MM.1S (cell line): ENCODE measurements at regions not wholly inside any gene's neighbourhood (a gene's known extent, or its start where the extent isn't known, plus 50 kb on each side); places are given as distances from the start of the nearest gene placed in this dataset.

Experiments used
- DNase-seq: peaks from one replicate; pipeline ENCODE4 v3.0.0-alpha.2; 2015
- H2AFZ ChIP-seq: fragments of 300-600 bp; sonication (generic); 2 replicates; pipeline ENCODE4 v1.6.0; 2016; ENCODE audit warnings: antibody characterized with exemption, low read length
- H3F3A ChIP-seq: fragments of 300-600 bp; sonication (generic); 2 replicates; pipeline ENCODE4 v1.6.1; 2016; ENCODE audit warnings: mild to moderate bottlenecking, antibody characterized with exemption, low read length, moderate library complexity, mixed read lengths; ENCODE audit not compliant: insufficient read depth
- H3K27ac ChIP-seq: fragments of 300-600 bp; sonication (generic); 2 replicates; pipeline ENCODE4 v1.5.1; 2016; ENCODE audit warnings: mild to moderate bottlenecking, low read length
- H3K27me3 ChIP-seq: fragments of 300-600 bp; sonication (generic); replicated peaks from 2 replicates; pipeline ENCODE4 v1.6.0; 2016; ENCODE audit warnings: low read length; ENCODE audit not compliant: insufficient read depth
- H3K36me3 ChIP-seq: fragments of 300-600 bp; sonication (generic); replicated peaks from 2 replicates; pipeline ENCODE4 v1.6.1; 2016; ENCODE audit warnings: mild to moderate bottlenecking, low read length, mixed read lengths; ENCODE audit not compliant: insufficient read depth
- H3K4me1 ChIP-seq: fragments of 300-600 bp; sonication (generic); 2 replicates; pipeline ENCODE4 v1.6.1; 2016; ENCODE audit warnings: low read length, mixed read lengths
- H3K4me2 ChIP-seq: fragments of 300-600 bp; sonication (generic); 2 replicates; pipeline ENCODE4 v1.6.0; 2016; ENCODE audit warnings: low read depth, low read length
- H3K4me3 ChIP-seq: fragments of 300-600 bp; sonication (generic); 2 replicates; pipeline ENCODE4 v1.5.1; 2016; ENCODE audit warnings: low read length, mixed read lengths
- H3K79me2 ChIP-seq: fragments of 300-600 bp; sonication (generic); 2 replicates; pipeline ENCODE4 v1.6.1; 2016; ENCODE audit warnings: mixed run types, low read length, mixed read lengths
- H3K9ac ChIP-seq: fragments of 300-600 bp; sonication (generic); 2 replicates; pipeline ENCODE4 v1.6.1; 2016; ENCODE audit warnings: low read length, mixed read lengths
- H3K9me2 ChIP-seq: fragments of 300-600 bp; sonication (generic); replicated peaks from 2 replicates; pipeline ENCODE4 v1.6.1; 2016; ENCODE audit warnings: mild to moderate bottlenecking, low read length, mixed read lengths; ENCODE audit not compliant: insufficient read depth
- H3K9me3 ChIP-seq: fragments of 300-600 bp; sonication (generic); replicated peaks from 2 replicates; pipeline ENCODE4 v1.6.1; 2016; ENCODE audit warnings: mild to moderate bottlenecking, low read length, mixed read lengths; ENCODE audit not compliant: insufficient read depth
- H4K20me1 ChIP-seq: fragments of 300-600 bp; sonication (generic); 2 replicates; pipeline ENCODE4 v1.6.1; 2016; ENCODE audit warnings: mild to moderate bottlenecking, low read length, moderate library complexity, mixed read lengths; ENCODE audit not compliant: insufficient read depth
- CTCF ChIP-seq: fragments of 300-600 bp; sonication (generic); IDR thresholded peaks from 2 replicates; pipeline ENCODE4 v1.5.1; 2016; ENCODE audit warnings: antibody characterized with exemption, low read length, mixed read lengths
- EZH2 ChIP-seq: fragments of 300-600 bp; sonication (generic); optimal IDR thresholded peaks from 2 replicates; pipeline ENCODE3; 2017; ENCODE audit warnings: low read depth, mild to moderate bottlenecking, antibody characterized with exemption, low read length, mixed read lengths
- EZH2phosphoT487 ChIP-seq: fragments of 300-600 bp; sonication (generic); IDR thresholded peaks from 2 replicates; pipeline ENCODE4 v1.6.1; 2018; ENCODE audit warnings: antibody characterized with exemption, low read length

DNA sequence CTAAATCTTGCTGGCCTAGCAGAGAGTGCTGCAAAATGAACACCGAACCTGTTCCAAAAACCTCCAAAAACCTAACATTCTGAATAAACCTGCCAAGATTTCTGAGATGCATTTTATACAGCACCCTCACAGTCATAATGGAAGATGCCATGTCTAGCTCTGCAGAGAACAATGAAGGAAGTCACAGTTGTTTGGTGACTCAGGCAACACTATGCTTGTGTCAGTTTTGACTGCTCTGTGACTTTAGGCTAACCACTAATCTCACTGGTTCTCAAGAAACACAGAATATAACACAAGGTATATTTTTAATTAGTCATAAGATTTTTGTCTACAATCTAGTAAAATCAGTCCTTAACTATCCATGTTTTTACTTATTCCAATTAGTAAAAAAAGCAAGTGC lies 606.6 kb downstream of the TBL1XR1 start:
- Histone ChIP-seq H2AFZ (no peak overlapping the region), H3F3A (peaks cover 10% of the 10 kb centered on the region), H3K27ac (no peak overlapping the region), H3K27me3 (no peaks in the 10 kb centered on the region), H4K20me1 (no peaks in the 10 kb centered on the region), H3K9ac (no peak overlapping the region), H3K4me2 (no peak overlapping the region), H3K4me3 (no peak overlapping the region), H3K9me2 (no peaks in the 10 kb centered on the region), H3K79me2 (no peaks in the 10 kb centered on the region), H3K4me1 (peaks cover 10% of the 10 kb centered on the region), H3K36me3 (no peaks in the 10 kb centered on the region), H3K9me3 (no peaks in the 10 kb centered on the region)
- no peak for DNase-seq
- TF ChIP-seq EZH2: no peak
- no peak for TF ChIP-seq CTCF
- TF ChIP-seq EZH2phosphoT487: no peak

DNA sequence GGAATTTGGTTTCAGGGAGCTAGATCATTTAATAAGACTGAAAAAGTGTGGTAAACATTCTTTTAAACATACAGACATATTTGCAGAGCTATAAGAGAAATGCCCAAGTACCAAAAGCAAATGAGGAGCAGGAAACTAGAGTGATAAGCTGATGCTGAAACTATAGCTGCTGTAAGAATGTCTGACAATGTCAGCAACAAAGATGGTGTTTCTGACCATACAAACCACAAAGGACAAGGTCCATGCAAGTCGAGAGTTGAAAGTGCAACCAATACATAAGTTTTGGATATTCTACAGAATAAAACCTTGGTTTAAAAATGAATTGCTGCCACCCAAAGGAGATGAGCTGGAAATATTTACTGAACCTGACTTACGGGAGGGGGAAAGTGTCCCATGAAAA lies 610.2 kb downstream of the TBL1XR1 start:
- Histone ChIP-seq H3K9me2 (no peaks in the 10 kb centered on the region), H4K20me1 (no peaks in the 10 kb centered on the region), H3K9ac (0 out of 2 replicates have a peak overlapping the region, but pooled peaks have one; percentile 7), H3F3A (peaks cover 10% of the 10 kb centered on the region), H3K9me3 (no peaks in the 10 kb centered on the region), H3K4me3 (no peak overlapping the region), H2AFZ (no peak overlapping the region), H3K36me3 (no peaks in the 10 kb centered on the region), H3K4me1 (peaks cover 10% of the 10 kb centered on the region), H3K79me2 (no peaks in the 10 kb centered on the region), H3K4me2 (peak overlapping the region; percentile 43), H3K27me3 (no peaks in the 10 kb centered on the region), H3K27ac (peak overlapping the region; percentile 47; the same call in 1 of the 2 replicates)
- peak; percentile 95 for DNase-seq
- peak; percentile 44 for TF ChIP-seq CTCF
- no peak for TF ChIP-seq EZH2

DNA sequence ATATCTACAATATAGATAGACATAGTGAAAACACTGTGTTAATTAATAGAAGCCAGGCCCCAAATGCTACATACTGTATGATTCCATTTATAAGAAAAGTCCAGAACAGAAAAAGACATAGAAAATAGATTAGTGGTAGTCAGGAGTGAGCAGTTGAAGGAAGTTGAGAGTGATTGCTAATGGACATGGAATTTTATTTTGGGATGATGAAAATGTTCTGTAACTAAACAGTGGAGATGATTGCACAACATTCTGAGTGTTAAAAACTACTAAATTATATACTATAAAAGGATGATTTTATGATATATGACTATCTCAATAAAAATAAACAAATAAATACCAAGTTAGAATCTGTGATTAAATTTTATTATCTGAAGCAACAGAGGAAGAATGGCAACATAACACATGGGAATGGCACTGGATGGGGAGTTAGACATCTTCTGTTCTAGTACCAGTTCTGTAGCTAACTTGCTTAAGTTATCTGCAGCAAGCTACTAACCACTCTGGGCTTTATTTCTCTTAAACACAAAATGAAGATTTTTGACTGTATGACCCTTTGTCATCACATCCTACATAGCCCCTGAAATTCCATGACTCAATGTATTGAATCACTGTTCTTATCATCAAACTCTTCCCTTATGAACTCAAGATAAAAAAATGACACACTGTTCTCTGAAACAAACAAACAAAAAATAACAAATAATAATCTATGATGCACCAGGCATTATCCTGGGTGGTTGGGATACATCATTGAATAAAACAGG lies 612.7 kb downstream of the TBL1XR1 start:
- Histone ChIP-seq H3K79me2 (no peaks in the 10 kb centered on the region), H3F3A (peaks cover 10% of the 10 kb centered on the region), H3K36me3 (no peaks in the 10 kb centered on the region), H3K4me2 (no peak overlapping the region), H3K9me2 (no peaks in the 10 kb centered on the region), H3K9ac (no peak overlapping the region), H3K4me3 (no peak overlapping the region), H2AFZ (no peak overlapping the region), H3K27me3 (no peaks in the 10 kb centered on the region), H3K4me1 (peaks cover 17% of the 10 kb centered on the region), H3K27ac (no peak overlapping the region), H4K20me1 (no peaks in the 10 kb centered on the region), H3K9me3 (no peaks in the 10 kb centered on the region)
- DNase-seq: no peak
- TF ChIP-seq EZH2 (no peak), EZH2phosphoT487 (no peak), CTCF (no peak)
